ENCODE measurements at regions not wholly inside any gene's neighbourhood (a gene's known extent, or its start where the extent isn't known, plus 50 kb on each side); places are given as distances from the start of the nearest gene placed in this dataset.
"Not testable (repeated sequence)": the region's sequence is repeated elsewhere in the genome, so short reads cannot be mapped to it uniquely, and the experiment has no call there.

GRCh38 chrX:45447331-45447730 is 246.7 kb upstream of the DIPK2B start:
- no peak for DNase-seq

GRCh38 chrX:45445745-45446412 is 245.2 kb upstream of the DIPK2B start:
- DNase-seq, result no peak

GRCh38 chrX:45437186-45437585 is 236.5 kb upstream of the DIPK2B start:
- DNase-seq, result no peak

- no peak for DNase-seq
Measured at GRCh38 chrX:45435481-45435880, 234.8 kb upstream of the DIPK2B start.

- no peak for DNase-seq
Measured at GRCh38 chrX:45434231-45434630, 233.6 kb upstream of the DIPK2B start.

- no peak for DNase-seq
Measured at GRCh38 chrX:45428831-45429230, 228.2 kb upstream of the DIPK2B start.

GRCh38 chrX:45424326-45424725 is 223.7 kb upstream of the DIPK2B start:
- DNase-seq, result no peak

GRCh38 chrX:45422216-45422925 is 221.7 kb upstream of the DIPK2B start:
- no peak for DNase-seq

GRCh38 chrX:45421806-45422205 is 221.1 kb upstream of the DIPK2B start:
- DNase-seq, result no peak

GRCh38 chrX:45404206-45404605 is 203.5 kb upstream of the DIPK2B start:
- DNase-seq, result no peak

GRCh38 chrX:45401923-45402322 is 201.2 kb upstream of the DIPK2B start:
- no peak for DNase-seq

GRCh38 chrX:45400951-45401725 is 200.5 kb upstream of the DIPK2B start:
- not testable (repeated sequence) for DNase-seq

GRCh38 chrX:45400027-45400779 is 199.5 kb upstream of the DIPK2B start:
- DNase-seq, result no peak

- DNase-seq, result no peak
Measured at GRCh38 chrX:45385757-45386156, 185.1 kb upstream of the DIPK2B start.

- DNase-seq, result no peak
Measured at GRCh38 chrX:45381841-45382240, 181.2 kb upstream of the DIPK2B start.

- DNase-seq, result no peak
Measured at GRCh38 chrX:45381366-45381765, 180.7 kb upstream of the DIPK2B start.

- no peak for DNase-seq
Measured at GRCh38 chrX:45379236-45379635, 178.6 kb upstream of the DIPK2B start.

GRCh38 chrX:45372151-45372550 is 171.5 kb upstream of the DIPK2B start:
- no peak for DNase-seq

GRCh38 chrX:45368705-45369104 is 168.0 kb upstream of the DIPK2B start:
- no peak for DNase-seq

- DNase-seq, result no peak
Measured at GRCh38 chrX:45363596-45363995, 162.9 kb upstream of the DIPK2B start.

- DNase-seq, result no peak
Measured at GRCh38 chrX:45360571-45360970, 159.9 kb upstream of the DIPK2B start.

GRCh38 chrX:45358392-45358791 is 157.7 kb upstream of the DIPK2B start:
- DNase-seq, result no peak

- no peak for DNase-seq
Measured at GRCh38 chrX:45353456-45353855, 152.8 kb upstream of the DIPK2B start.
